Panc1 (cell line): ENCODE measurements at regions not wholly inside any gene's neighbourhood (a gene's known extent, or its start where the extent isn't known, plus 50 kb on each side); places are given as distances from the start of the nearest gene placed in this dataset.

Experiments
- CTCF ChIP-seq: fragments of 450-650 bp; IDR thresholded peaks from 2 replicates; pipeline ENCODE4 v1.5.1; 2017; ENCODE audit warnings: mild to moderate bottlenecking
- POLR2AphosphoS5 ChIP-seq: IDR thresholded peaks from 2 replicates; pipeline ENCODE4 v1.6.1; 2012; ENCODE audit warnings: mild to moderate bottlenecking, low read depth, low read length, moderate library complexity
- REST ChIP-seq, 2 experiments: IDR thresholded peaks; 2 replicates each; pipeline ENCODE4 v1.6.1; 2011 to 2012; ENCODE audit warnings: low read depth in 2 of 2, control low read depth in 1 of 2, low read length in 1 of 2, mild to moderate bottlenecking in 1 of 2, moderate library complexity in 1 of 2; ENCODE audit not compliant: insufficient read depth in 1 of 2
- SIN3A ChIP-seq: IDR thresholded peaks from 2 replicates; pipeline ENCODE4 v1.6.1; 2012; ENCODE audit warnings: low read depth, mild to moderate bottlenecking, low read length, moderate library complexity, borderline replicate concordance; ENCODE audit not compliant: insufficient read depth
- TCF7L2 ChIP-seq: IDR thresholded peaks from 2 replicates; pipeline ENCODE4 v1.6.1; 2011; ENCODE audit warnings: mild to moderate bottlenecking, low read depth, low read length, inconsistent platforms

- no peak for TF ChIP-seq POLR2AphosphoS5
- TF ChIP-seq CTCF, result no peak
- no peak for TF ChIP-seq REST (IDR thresholded peaks at IDR 0.05; ENCODE audit: insufficient read depth in 1 of 2, low read depth in 2 of 2, low read length in 1 of 2)
- no peak for TF ChIP-seq SIN3A
- no peak for TF ChIP-seq TCF7L2
These were observed 264.7 kb upstream of the CCDC179 start for GRCh38 chr11:23124996-23125395.
